Transverse colon (tissue), 4 donors: ENCODE measurements at regions not wholly inside any gene's neighbourhood (a gene's known extent, or its start where the extent isn't known, plus 50 kb on each side); places are given as distances from the start of the nearest gene placed in this dataset.

ENCODE experiments used
- CTCF ChIP-seq, 5 experiments: fragments of 200-600 bp in 3 of 5; fragments of 450-650 bp in 2 of 5; sonication (generic) in 3 of 5; IDR thresholded peaks; 1 replicate in 2 of 5; 2 replicates in 3 of 5; pipeline ENCODE4 v1.5.1; 2016 to 2017; ENCODE audit warnings: antibody characterized with exemption in 5 of 5, inconsistent platforms in 3 of 5, mild to moderate bottlenecking in 2 of 5, moderate library complexity in 1 of 5
- EP300 ChIP-seq: sonication (generic); formaldehyde crosslinking; IDR thresholded peaks from one replicate; pipeline ENCODE4 v1.6.1; 2017; ENCODE audit warnings: antibody characterized with exemption, low read depth
- POLR2A ChIP-seq: fragments of 450-650 bp; IDR thresholded peaks from one replicate; pipeline ENCODE4 v1.6.1; 2016; ENCODE audit warnings: antibody characterized with exemption, mild to moderate bottlenecking, moderate library complexity
- POLR2AphosphoS5 ChIP-seq, 3 donors: sonication (generic); formaldehyde crosslinking; IDR thresholded peaks; one replicate each; pipeline ENCODE4 v1.6.1; 2016; ENCODE audit warnings: antibody characterized with exemption in 3 of 3

DNA sequence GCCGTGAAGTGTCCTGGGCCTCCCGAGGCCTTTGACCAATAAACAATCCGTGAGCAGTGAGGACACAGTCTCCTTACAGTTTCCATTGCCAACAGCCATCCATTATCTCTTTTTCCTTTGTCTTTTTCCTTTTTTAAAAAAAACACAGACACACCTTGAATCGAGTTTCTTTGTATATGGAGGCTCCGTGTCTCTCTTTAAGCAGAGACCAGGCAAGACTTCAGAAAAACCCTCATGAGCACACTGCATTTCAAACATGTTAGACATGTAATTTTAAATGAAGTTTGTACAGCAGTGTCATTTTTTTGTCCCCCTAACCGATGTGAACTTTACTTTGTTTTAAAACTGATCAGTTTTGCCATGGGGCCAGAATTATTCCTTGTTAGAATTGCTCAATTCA is 111.1 kb downstream of the SPTSSA start:
- TF ChIP-seq CTCF (IDR thresholded peaks at IDR 0.05) (no peak), EP300 (no peak), POLR2AphosphoS5 (IDR thresholded peaks at IDR 0.05) (no peak), POLR2A (no peak)
